GM23338 (cell line): ENCODE measurements at regions not wholly inside any gene's neighbourhood (a gene's known extent, or its start where the extent isn't known, plus 50 kb on each side); places are given as distances from the start of the nearest gene placed in this dataset.

ENCODE experiments used
- ATAC-seq: fragments of 200-7000 bp; cut with Tn5 transposase; 3 replicates; pipeline ENCODE4 v1.9.1; 2020
- DNase-seq: peaks from one replicate; pipeline ENCODE4 v3.0.0-alpha.2; 2015; ENCODE audit warnings: low spot score
- H2AFZ ChIP-seq: fragments of 200-600 bp; sonication (generic); 2 replicates; pipeline ENCODE4 v1.8.0; 2016; ENCODE audit warnings: antibody characterized with exemption, mild to moderate bottlenecking, moderate library complexity
- H3F3A ChIP-seq: fragments of 200-600 bp; sonication (generic); replicated peaks from 2 replicates; pipeline ENCODE4 v1.8.0; 2017; ENCODE audit warnings: antibody characterized with exemption, mixed run types, low read depth
- H3K27ac ChIP-seq: fragments of 200-600 bp; sonication (generic); 2 replicates; pipeline ENCODE4 v1.6.1; 2016; ENCODE audit warnings: low read depth
- H3K27me3 ChIP-seq: fragments of 200-600 bp; sonication (generic); 2 replicates; pipeline ENCODE4 v1.8.0; 2016; ENCODE audit warnings: mild to moderate bottlenecking, mixed run types, moderate library complexity; ENCODE audit not compliant: insufficient read depth
- H3K36me3 ChIP-seq: fragments of 200-600 bp; sonication (generic); 2 replicates; pipeline ENCODE4 v1.8.0; 2016; ENCODE audit warnings: mild to moderate bottlenecking; ENCODE audit not compliant: insufficient read depth
- H3K4me1 ChIP-seq: fragments of 200-600 bp; sonication (generic); 2 replicates; pipeline ENCODE4 v1.8.0; 2016; ENCODE audit warnings: mild to moderate bottlenecking, moderate library complexity; ENCODE audit not compliant: insufficient read depth
- H3K4me2 ChIP-seq: fragments of 200-600 bp; sonication (generic); 2 replicates; pipeline ENCODE4 v1.7.1; 2017; ENCODE audit warnings: mixed run types
- H3K4me3 ChIP-seq: fragments of 200-600 bp; sonication (generic); 2 replicates; pipeline ENCODE4 v1.6.1; 2016; ENCODE audit warnings: mixed run types
- H3K79me2 ChIP-seq: fragments of 200-600 bp; sonication (generic); replicated peaks from 2 replicates; pipeline ENCODE4 v1.8.0; 2017; ENCODE audit warnings: mild to moderate bottlenecking; ENCODE audit not compliant: insufficient read depth
- H3K9me2 ChIP-seq: fragments of 200-600 bp; sonication (generic); 2 replicates; pipeline ENCODE4 v1.8.0; 2017; ENCODE audit not compliant: insufficient read depth
- H4K20me1 ChIP-seq: fragments of 200-600 bp; sonication (generic); replicated peaks from 2 replicates; pipeline ENCODE4 v1.8.0; 2017; ENCODE audit warnings: mild to moderate bottlenecking; ENCODE audit not compliant: insufficient read depth
- H3K27ac Mint-ChIP-seq: 2 replicates; pipeline ENCODE4 v1.8.0; 2020; ENCODE audit warnings: inconsistent platforms, mild to moderate bottlenecking, moderate library complexity, mixed read lengths
- H3K27me3 Mint-ChIP-seq: 3 replicates; pipeline ENCODE4 v1.8.0; 2022; ENCODE audit warnings: low read depth, mild to moderate bottlenecking, moderate library complexity, mixed read lengths, inconsistent platforms; ENCODE audit not compliant: insufficient read depth, poor library complexity
- H3K36me3 Mint-ChIP-seq: 3 replicates; pipeline ENCODE4 v1.8.0; 2021; ENCODE audit warnings: low read depth, mild to moderate bottlenecking, inconsistent platforms, moderate library complexity, mixed read lengths
- H3K4me1 Mint-ChIP-seq: 3 replicates; pipeline ENCODE4 v1.8.0; 2020; ENCODE audit warnings: mild to moderate bottlenecking, inconsistent platforms, mixed read lengths
- H3K4me3 Mint-ChIP-seq: 3 replicates; pipeline ENCODE4 v1.8.0; 2021; ENCODE audit warnings: moderate library complexity, mild to moderate bottlenecking, inconsistent platforms, mixed read lengths
- H3K9me3 Mint-ChIP-seq: 3 replicates; pipeline ENCODE4 v1.8.0; 2020; ENCODE audit warnings: moderate library complexity, mild to moderate bottlenecking, inconsistent platforms, mixed read lengths
- EZH2 ChIP-seq: fragments of 200-600 bp; sonication (generic); IDR thresholded peaks from one replicate; pipeline ENCODE4 v1.8.0; 2017; ENCODE audit warnings: antibody characterized with exemption, mild to moderate bottlenecking, low read depth; ENCODE audit not compliant: unreplicated experiment
- EZH2phosphoT487 ChIP-seq: fragments of 200-600 bp; sonication (generic); IDR thresholded peaks from one replicate; pipeline ENCODE4 v1.8.1; 2018; ENCODE audit warnings: antibody characterized with exemption; ENCODE audit not compliant: unreplicated experiment
- JUNB ChIP-seq: IDR thresholded peaks from one replicate; pipeline ENCODE4 v1.6.1; 2016; ENCODE audit warnings: antibody characterized with exemption; ENCODE audit not compliant: unreplicated experiment
- POLR2AphosphoS5 ChIP-seq: IDR thresholded peaks from 2 replicates; pipeline ENCODE4 v1.6.1; 2016; ENCODE audit warnings: antibody characterized with exemption, low read depth
- STAT1 ChIP-seq: IDR thresholded peaks from one replicate; pipeline ENCODE4 v1.6.1; 2016; ENCODE audit warnings: antibody characterized with exemption; ENCODE audit not compliant: unreplicated experiment
- ZNF331 ChIP-seq: fragments of 250-450 bp; sonication (Bioruptor Pico); IDR thresholded peaks from 2 replicates; pipeline ENCODE4 v1.5.0; 2020; ENCODE audit warnings: low read depth, mild to moderate bottlenecking, moderate library complexity
- TF ChIP-seq, protein P1 (sequence below), 2 experiments: fragments of 200-600 bp in 1 of 2; sonication (generic) in 1 of 2; conservative IDR thresholded peaks; 2 replicates each; pipeline versions ENCODE4 v1.5.1 to v1.6.1; 2016 to 2017; ENCODE audit warnings: antibody characterized with exemption in 2 of 2, low read depth in 2 of 2, mild to moderate bottlenecking in 2 of 2, moderate library complexity in 1 of 2
- TF ChIP-seq, protein P2 (sequence below): fragments of 250-450 bp; sonication (Bioruptor Pico); IDR thresholded peaks from 2 replicates; pipeline ENCODE4 v1.5.0; 2020; ENCODE audit warnings: mild to moderate bottlenecking, moderate library complexity
- TF ChIP-seq, protein P3 (sequence below): IDR thresholded peaks from one replicate; pipeline ENCODE4 v1.6.1; 2018; ENCODE audit warnings: antibody characterized with exemption; ENCODE audit not compliant: unreplicated experiment

DNA sequence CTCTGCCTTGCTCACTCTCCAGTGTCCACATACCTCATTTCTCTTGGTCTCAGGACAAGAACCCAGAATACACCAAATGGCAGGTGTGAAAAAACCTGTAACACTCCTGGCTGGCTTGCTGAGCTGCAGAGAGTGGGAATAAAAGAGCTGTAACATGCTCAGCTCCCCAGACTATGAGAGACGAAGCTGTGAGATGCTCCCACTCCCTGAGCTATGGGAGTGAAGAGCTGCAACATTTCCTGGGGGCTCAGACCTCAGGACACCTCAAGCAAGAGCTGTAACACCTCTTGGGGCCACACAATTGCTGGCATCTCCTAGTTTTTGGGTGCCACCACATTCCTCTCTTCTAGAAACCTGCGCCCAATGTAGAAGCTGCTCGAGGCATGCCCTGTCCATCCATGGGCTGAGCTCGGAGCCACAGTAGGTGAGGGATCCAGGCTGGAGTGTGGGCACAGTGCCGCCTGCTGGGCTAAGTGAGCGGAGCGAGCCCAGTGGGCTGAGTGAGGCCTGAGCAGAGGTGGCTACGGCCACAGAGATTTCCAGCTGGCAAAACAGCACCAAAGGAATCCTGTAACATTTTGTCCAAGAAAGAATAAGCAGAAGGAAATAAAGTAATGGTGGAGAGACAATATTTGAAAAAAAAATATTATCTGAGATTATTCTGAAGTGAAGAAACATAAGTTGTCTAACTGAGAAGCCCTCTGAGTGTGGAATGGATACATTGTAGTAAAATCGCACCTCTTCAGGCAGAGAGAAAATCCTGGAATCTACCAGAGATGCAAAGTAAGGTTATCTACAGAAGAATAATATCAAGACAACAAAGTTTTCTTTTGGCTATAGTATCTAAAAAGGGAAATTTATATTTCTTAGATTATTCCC is 186.2 kb upstream of the PCDH9 start:
- no peak overlapping the region for H3K27ac ChIP-seq
- Mint-ChIP-seq H3K4me1 (no peaks in the 10 kb centered on the region), H3K9me3 (no peaks in the 10 kb centered on the region), H3K4me3 (no peak overlapping the region), H3K27ac (no peak overlapping the region), H3K27me3 (peaks cover 4% of the 10 kb centered on the region), H3K36me3 (no peaks in the 10 kb centered on the region)
- no peaks in the 10 kb centered on the region for H3F3A ChIP-seq
- no peaks in the 10 kb centered on the region for H3K36me3 ChIP-seq
- no peaks in the 10 kb centered on the region for H3K79me2 ChIP-seq
- H3K27me3 ChIP-seq: no peaks in the 10 kb centered on the region
- no peak overlapping the region for H3K4me3 ChIP-seq
- peak overlapping the region; percentile 64 for H2AFZ ChIP-seq
- TF ChIP-seq EZH2: no peak
- TF ChIP-seq, protein P1, sequence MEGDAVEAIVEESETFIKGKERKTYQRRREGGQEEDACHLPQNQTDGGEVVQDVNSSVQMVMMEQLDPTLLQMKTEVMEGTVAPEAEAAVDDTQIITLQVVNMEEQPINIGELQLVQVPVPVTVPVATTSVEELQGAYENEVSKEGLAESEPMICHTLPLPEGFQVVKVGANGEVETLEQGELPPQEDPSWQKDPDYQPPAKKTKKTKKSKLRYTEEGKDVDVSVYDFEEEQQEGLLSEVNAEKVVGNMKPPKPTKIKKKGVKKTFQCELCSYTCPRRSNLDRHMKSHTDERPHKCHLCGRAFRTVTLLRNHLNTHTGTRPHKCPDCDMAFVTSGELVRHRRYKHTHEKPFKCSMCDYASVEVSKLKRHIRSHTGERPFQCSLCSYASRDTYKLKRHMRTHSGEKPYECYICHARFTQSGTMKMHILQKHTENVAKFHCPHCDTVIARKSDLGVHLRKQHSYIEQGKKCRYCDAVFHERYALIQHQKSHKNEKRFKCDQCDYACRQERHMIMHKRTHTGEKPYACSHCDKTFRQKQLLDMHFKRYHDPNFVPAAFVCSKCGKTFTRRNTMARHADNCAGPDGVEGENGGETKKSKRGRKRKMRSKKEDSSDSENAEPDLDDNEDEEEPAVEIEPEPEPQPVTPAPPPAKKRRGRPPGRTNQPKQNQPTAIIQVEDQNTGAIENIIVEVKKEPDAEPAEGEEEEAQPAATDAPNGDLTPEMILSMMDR (conservative IDR thresholded peaks at IDR 0.05; ENCODE audit: low read depth in 2 of 2): peak; percentile 85 to 98
- H3K9me2 ChIP-seq: no peaks in the 10 kb centered on the region
- H3K4me2 ChIP-seq: no peak overlapping the region
- H4K20me1 ChIP-seq: no peaks in the 10 kb centered on the region
- peak; percentile 82 for DNase-seq
- no peaks in the 10 kb centered on the region for H3K4me1 ChIP-seq
- peak; percentile 100 for ATAC-seq

DNA sequence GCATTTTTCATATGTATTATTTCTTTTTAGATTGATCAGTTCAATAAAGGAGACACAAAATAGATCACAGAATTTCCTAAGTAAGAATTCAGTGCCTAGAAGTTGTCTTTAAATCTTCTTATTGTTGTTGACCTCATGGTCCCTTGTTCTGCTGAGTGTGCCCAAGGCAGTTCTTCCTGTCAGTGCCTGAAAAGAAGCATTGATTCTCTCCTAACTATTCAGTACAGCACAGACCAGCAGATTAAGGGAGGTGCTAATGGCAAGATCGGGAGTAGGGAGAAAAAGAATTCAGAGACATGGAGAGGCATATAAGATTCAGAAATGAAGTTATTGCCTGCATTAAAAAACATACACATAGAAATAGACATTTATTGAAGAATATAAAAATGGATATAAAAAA is 180.5 kb upstream of the PCDH9 start:
- Mint-ChIP-seq H3K4me1 (no peaks in the 10 kb centered on the region; the same call in 2 of the 3 replicates), H3K27me3 (no peaks in the 10 kb centered on the region), H3K4me3 (no peak overlapping the region), H3K36me3 (no peaks in the 10 kb centered on the region), H3K27ac (no peak overlapping the region), H3K9me3 (no peaks in the 10 kb centered on the region)
- Histone ChIP-seq H3K27ac (no peak overlapping the region), H3K4me3 (no peak overlapping the region), H3K36me3 (no peaks in the 10 kb centered on the region), H3K4me2 (no peak overlapping the region), H2AFZ (no peak overlapping the region), H3F3A (no peaks in the 10 kb centered on the region), H3K4me1 (no peaks in the 10 kb centered on the region), H3K27me3 (no peaks in the 10 kb centered on the region), H3K9me2 (no peaks in the 10 kb centered on the region), H4K20me1 (no peaks in the 10 kb centered on the region), H3K79me2 (no peaks in the 10 kb centered on the region)
- ATAC-seq (peak; percentile 40; the same call in 2 of the 3 replicates), DNase-seq (peak; percentile 2)
- TF ChIP-seq, protein P2, sequence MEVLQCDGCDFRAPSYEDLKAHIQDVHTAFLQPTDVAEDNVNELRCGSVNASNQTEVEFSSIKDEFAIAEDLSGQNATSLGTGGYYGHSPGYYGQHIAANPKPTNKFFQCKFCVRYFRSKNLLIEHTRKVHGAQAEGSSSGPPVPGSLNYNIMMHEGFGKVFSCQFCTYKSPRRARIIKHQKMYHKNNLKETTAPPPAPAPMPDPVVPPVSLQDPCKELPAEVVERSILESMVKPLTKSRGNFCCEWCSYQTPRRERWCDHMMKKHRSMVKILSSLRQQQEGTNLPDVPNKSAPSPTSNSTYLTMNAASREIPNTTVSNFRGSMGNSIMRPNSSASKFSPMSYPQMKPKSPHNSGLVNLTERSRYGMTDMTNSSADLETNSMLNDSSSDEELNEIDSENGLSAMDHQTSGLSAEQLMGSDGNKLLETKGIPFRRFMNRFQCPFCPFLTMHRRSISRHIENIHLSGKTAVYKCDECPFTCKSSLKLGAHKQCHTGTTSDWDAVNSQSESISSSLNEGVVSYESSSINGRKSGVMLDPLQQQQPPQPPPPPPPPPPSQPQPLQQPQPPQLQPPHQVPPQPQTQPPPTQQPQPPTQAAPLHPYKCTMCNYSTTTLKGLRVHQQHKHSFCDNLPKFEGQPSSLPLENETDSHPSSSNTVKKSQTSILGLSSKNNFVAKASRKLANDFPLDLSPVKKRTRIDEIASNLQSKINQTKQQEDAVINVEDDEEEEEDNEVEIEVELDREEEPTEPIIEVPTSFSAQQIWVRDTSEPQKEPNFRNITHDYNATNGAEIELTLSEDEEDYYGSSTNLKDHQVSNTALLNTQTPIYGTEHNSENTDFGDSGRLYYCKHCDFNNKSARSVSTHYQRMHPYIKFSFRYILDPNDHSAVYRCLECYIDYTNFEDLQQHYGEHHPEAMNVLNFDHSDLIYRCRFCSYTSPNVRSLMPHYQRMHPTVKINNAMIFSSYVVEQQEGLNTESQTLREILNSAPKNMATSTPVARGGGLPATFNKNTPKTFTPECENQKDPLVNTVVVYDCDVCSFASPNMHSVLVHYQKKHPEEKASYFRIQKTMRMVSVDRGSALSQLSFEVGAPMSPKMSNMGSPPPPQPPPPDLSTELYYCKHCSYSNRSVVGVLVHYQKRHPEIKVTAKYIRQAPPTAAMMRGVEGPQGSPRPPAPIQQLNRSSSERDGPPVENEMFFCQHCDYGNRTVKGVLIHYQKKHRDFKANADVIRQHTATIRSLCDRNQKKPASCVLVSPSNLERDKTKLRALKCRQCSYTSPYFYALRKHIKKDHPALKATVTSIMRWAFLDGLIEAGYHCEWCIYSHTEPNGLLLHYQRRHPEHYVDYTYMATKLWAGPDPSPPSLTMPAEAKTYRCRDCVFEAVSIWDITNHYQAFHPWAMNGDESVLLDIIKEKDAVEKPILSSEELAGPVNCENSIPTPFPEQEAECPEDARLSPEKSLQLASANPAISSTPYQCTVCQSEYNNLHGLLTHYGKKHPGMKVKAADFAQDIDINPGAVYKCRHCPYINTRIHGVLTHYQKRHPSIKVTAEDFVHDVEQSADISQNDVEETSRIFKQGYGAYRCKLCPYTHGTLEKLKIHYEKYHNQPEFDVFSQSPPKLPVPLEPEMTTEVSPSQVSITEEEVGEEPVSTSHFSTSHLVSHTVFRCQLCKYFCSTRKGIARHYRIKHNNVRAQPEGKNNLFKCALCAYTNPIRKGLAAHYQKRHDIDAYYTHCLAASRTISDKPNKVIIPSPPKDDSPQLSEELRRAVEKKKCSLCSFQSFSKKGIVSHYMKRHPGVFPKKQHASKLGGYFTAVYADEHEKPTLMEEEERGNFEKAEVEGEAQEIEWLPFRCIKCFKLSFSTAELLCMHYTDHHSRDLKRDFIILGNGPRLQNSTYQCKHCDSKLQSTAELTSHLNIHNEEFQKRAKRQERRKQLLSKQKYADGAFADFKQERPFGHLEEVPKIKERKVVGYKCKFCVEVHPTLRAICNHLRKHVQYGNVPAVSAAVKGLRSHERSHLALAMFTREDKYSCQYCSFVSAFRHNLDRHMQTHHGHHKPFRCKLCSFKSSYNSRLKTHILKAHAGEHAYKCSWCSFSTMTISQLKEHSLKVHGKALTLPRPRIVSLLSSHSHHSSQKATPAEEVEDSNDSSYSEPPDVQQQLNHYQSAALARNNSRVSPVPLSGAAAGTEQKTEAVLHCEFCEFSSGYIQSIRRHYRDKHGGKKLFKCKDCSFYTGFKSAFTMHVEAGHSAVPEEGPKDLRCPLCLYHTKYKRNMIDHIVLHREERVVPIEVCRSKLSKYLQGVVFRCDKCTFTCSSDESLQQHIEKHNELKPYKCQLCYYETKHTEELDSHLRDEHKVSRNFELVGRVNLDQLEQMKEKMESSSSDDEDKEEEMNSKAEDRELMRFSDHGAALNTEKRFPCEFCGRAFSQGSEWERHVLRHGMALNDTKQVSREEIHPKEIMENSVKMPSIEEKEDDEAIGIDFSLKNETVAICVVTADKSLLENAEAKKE: no peak
- TF ChIP-seq STAT1: no peak
- no peak for TF ChIP-seq POLR2AphosphoS5
- no peak for TF ChIP-seq ZNF331 (CRISPR knock-in tag)
- no peak for TF ChIP-seq EZH2
- no peak for TF ChIP-seq EZH2phosphoT487
- no peak for TF ChIP-seq JUNB
- TF ChIP-seq, protein P3, sequence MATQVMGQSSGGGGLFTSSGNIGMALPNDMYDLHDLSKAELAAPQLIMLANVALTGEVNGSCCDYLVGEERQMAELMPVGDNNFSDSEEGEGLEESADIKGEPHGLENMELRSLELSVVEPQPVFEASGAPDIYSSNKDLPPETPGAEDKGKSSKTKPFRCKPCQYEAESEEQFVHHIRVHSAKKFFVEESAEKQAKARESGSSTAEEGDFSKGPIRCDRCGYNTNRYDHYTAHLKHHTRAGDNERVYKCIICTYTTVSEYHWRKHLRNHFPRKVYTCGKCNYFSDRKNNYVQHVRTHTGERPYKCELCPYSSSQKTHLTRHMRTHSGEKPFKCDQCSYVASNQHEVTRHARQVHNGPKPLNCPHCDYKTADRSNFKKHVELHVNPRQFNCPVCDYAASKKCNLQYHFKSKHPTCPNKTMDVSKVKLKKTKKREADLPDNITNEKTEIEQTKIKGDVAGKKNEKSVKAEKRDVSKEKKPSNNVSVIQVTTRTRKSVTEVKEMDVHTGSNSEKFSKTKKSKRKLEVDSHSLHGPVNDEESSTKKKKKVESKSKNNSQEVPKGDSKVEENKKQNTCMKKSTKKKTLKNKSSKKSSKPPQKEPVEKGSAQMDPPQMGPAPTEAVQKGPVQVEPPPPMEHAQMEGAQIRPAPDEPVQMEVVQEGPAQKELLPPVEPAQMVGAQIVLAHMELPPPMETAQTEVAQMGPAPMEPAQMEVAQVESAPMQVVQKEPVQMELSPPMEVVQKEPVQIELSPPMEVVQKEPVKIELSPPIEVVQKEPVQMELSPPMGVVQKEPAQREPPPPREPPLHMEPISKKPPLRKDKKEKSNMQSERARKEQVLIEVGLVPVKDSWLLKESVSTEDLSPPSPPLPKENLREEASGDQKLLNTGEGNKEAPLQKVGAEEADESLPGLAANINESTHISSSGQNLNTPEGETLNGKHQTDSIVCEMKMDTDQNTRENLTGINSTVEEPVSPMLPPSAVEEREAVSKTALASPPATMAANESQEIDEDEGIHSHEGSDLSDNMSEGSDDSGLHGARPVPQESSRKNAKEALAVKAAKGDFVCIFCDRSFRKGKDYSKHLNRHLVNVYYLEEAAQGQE: no peak
